Endodermal cell (in vitro differentiated cells): ENCODE measurements at regions not wholly inside any gene's neighbourhood (a gene's known extent, or its start where the extent isn't known, plus 50 kb on each side); places are given as distances from the start of the nearest gene placed in this dataset.

ENCODE experiments used
- DNase-seq: peaks from one replicate; pipeline ENCODE4 v3.0.0-alpha.2; 2017
- H3K27ac ChIP-seq: 2 replicates; pipeline ENCODE4 v1.5.1; 2013; ENCODE audit warnings: mild to moderate bottlenecking, low read depth, low read length, moderate library complexity
- H3K27me3 ChIP-seq: 2 replicates; pipeline ENCODE4 v1.6.1; 2013; ENCODE audit warnings: mild to moderate bottlenecking, low read length, moderate library complexity; ENCODE audit not compliant: insufficient read depth, control insufficient read depth, poor library complexity, severe bottlenecking
- H3K36me3 ChIP-seq: 2 replicates; pipeline ENCODE4 v1.7.0; 2013; ENCODE audit warnings: mild to moderate bottlenecking, low read length, moderate library complexity; ENCODE audit not compliant: control insufficient read depth, insufficient read depth
- H3K4me1 ChIP-seq: one replicate; pipeline ENCODE4 v1.7.0; 2013; ENCODE audit warnings: low read length; ENCODE audit not compliant: control insufficient read depth, insufficient read depth
- H3K4me3 ChIP-seq: 2 replicates; pipeline ENCODE4 v1.5.1; 2013; ENCODE audit warnings: mild to moderate bottlenecking, low read length, moderate library complexity
- H3K9ac ChIP-seq: 2 replicates; pipeline ENCODE4 v1.6.1; 2013; ENCODE audit warnings: mild to moderate bottlenecking, low read length, moderate library complexity; ENCODE audit not compliant: poor library complexity, severe bottlenecking; ENCODE audit errors: extremely low read depth
- H3K9me3 ChIP-seq: 2 replicates; pipeline ENCODE4 v1.6.1; 2013; ENCODE audit warnings: mild to moderate bottlenecking, low read length, moderate library complexity; ENCODE audit not compliant: control insufficient read depth
- H3K27ac Mint-ChIP-seq: 2 replicates; pipeline ENCODE4 v1.8.0; 2020; ENCODE audit warnings: mixed read lengths
- H3K27me3 Mint-ChIP-seq: 2 replicates; pipeline ENCODE4 v1.8.0; 2021; ENCODE audit warnings: mild to moderate bottlenecking, mixed read lengths; ENCODE audit not compliant: insufficient read depth
- H3K36me3 Mint-ChIP-seq: 2 replicates; pipeline ENCODE4 v1.8.0; 2020; ENCODE audit warnings: low read depth, mixed read lengths
- H3K4me1 Mint-ChIP-seq: 2 replicates; pipeline ENCODE4 v1.8.0; 2020; ENCODE audit warnings: mixed read lengths
- H3K4me3 Mint-ChIP-seq: 2 replicates; pipeline ENCODE4 v1.8.0; 2020; ENCODE audit warnings: mild to moderate bottlenecking, moderate library complexity, mixed read lengths
- H3K9me3 Mint-ChIP-seq: 2 replicates; pipeline ENCODE4 v1.8.0; 2020; ENCODE audit warnings: mild to moderate bottlenecking, mixed read lengths
- WGBS, 2 experiments: methylation state at CpG; one replicate each; pipeline versions ENCODE4 v1.1.5 to v1.1.7; 2013; ENCODE audit warnings: missing lambda C conversion rate in 2 of 2, mixed read lengths in 1 of 2; ENCODE audit not compliant: insufficient coverage in 1 of 2, insufficient read length in 1 of 2; 5-methylcytosine and 5-hydroxymethylcytosine counted together
- TF ChIP-seq, protein P1 (sequence below): fragments of 200-600 bp; sonication (generic); conservative IDR thresholded peaks from 2 replicates; pipeline ENCODE4 v1.5.0; 2021; ENCODE audit warnings: antibody characterized with exemption, mild to moderate bottlenecking

DNA sequence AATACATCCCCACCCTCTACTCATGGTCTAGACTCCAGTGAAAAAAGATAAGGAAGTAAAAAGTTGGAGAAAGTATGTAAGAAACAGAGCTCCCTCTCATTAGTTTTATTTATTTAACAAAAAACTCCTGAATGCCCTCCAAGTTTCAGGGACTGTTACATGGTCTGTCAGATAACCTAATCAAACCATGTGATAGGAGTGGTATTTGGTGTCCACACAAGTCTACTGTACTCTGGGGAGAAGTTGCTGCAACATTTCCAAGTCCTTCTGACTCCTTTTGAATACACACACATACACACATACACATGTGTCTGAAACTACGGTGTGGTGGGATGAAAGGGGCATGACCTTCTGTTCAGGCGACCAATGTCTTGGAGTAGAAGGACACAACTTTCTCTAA, 320.0 kb downstream of the ADGRG6 start:
- Histone ChIP-seq H3K9ac (no peak overlapping the region), H3K27ac (no peak overlapping the region), H3K4me3 (no peak overlapping the region), H3K9me3 (no peaks in the 10 kb centered on the region), H3K27me3 (no peaks in the 10 kb centered on the region), H3K36me3 (no peaks in the 10 kb centered on the region), H3K4me1 (no peaks in the 10 kb centered on the region)
- 98 to 100% methylated on average over 2 of the region's 2 CpGs for WGBS, 2 experiments
- no peaks in the 10 kb centered on the region for H3K9me3 Mint-ChIP-seq
- peaks cover 5% of the 10 kb centered on the region for H3K4me1 Mint-ChIP-seq
- no peaks in the 10 kb centered on the region for H3K27me3 Mint-ChIP-seq
- H3K36me3 Mint-ChIP-seq, result no peaks in the 10 kb centered on the region
- H3K27ac Mint-ChIP-seq, result no peak overlapping the region
- H3K4me3 Mint-ChIP-seq, result no peak overlapping the region
- TF ChIP-seq, protein P1, sequence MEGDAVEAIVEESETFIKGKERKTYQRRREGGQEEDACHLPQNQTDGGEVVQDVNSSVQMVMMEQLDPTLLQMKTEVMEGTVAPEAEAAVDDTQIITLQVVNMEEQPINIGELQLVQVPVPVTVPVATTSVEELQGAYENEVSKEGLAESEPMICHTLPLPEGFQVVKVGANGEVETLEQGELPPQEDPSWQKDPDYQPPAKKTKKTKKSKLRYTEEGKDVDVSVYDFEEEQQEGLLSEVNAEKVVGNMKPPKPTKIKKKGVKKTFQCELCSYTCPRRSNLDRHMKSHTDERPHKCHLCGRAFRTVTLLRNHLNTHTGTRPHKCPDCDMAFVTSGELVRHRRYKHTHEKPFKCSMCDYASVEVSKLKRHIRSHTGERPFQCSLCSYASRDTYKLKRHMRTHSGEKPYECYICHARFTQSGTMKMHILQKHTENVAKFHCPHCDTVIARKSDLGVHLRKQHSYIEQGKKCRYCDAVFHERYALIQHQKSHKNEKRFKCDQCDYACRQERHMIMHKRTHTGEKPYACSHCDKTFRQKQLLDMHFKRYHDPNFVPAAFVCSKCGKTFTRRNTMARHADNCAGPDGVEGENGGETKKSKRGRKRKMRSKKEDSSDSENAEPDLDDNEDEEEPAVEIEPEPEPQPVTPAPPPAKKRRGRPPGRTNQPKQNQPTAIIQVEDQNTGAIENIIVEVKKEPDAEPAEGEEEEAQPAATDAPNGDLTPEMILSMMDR, result no peak
- no peak for DNase-seq

DNA sequence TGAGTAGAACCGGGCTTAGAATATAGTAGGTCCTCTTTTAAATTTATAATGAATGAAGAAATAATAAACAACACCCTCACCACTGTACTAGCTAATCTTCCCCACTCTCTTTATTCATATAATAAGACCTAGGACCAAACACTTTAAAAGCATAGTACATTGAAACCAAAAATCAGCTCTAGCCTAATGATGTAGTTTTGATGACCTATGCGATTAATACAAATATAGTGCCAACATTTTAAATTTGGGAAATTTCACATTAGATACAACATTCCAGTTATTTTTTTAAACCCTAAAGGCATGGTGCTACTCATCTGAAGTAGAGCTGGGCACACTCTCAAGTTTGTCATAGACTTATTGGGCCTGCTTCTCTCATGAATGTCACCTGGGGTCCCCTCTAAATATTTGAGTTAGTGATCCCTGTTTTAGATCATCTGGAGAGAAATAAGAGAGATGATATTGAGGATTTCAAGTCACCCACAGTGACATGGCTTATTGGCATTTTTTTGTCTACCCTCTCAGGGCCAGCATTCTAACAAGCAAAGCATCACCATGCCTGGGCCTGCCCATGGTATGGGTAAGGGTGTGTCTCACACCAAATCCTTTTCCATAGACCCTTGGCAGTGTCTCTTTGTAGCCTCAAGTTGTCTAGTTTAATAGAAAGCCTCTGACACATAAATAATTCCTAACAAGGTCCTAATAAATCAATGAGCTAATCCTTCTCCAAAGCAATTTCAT, 319.8 kb downstream of the HIVEP2 start:
- no peak overlapping the region for H3K27ac Mint-ChIP-seq
- H3K9ac ChIP-seq, result no peak overlapping the region
- H3K4me1 ChIP-seq, result no peaks in the 10 kb centered on the region
- no peaks in the 10 kb centered on the region for H3K36me3 ChIP-seq
- TF ChIP-seq, protein P1, result no peak
- no peaks in the 10 kb centered on the region for H3K9me3 ChIP-seq
- H3K27ac ChIP-seq, result no peak overlapping the region
- H3K4me3 Mint-ChIP-seq, result no peak overlapping the region
- no peaks in the 10 kb centered on the region for H3K27me3 ChIP-seq
- H3K4me1 Mint-ChIP-seq, result peaks cover 5% of the 10 kb centered on the region
- no peaks in the 10 kb centered on the region for H3K9me3 Mint-ChIP-seq
- WGBS, 2 experiments, result 89% methylated on average over 1 of the region's 2 CpGs; no CpG with 5 or more reads in 1 of the 2 experiments
- no peaks in the 10 kb centered on the region for H3K36me3 Mint-ChIP-seq
- no peaks in the 10 kb centered on the region for H3K27me3 Mint-ChIP-seq
- no peak for DNase-seq
- H3K4me3 ChIP-seq, result no peak overlapping the region

DNA sequence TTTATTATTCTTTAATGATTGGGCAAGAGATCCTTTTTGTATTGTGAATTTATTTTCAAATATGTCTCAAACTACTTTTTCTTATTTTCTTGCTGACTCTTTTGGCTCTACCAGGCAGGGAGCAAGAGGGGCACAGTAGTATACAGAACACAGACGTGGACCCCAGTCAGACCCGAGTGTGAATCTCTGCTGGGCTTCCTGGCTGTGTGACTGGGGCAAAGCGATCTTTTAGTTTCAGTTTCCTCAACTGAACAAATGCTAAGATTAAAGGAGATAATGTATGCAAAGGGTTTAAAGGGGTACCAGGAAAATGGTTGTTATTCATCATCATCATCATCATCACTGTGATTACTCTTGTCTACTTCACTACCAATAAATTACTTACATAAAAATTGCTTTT, 317.5 kb downstream of the HIVEP2 start:
- DNase-seq, result no peak
- WGBS, 2 experiments, result 90 to 100% methylated on average over 2 of the region's 3 CpGs
- H3K4me3 Mint-ChIP-seq, result no peak overlapping the region
- no peaks in the 10 kb centered on the region for H3K9me3 Mint-ChIP-seq
- Histone ChIP-seq H3K9me3 (no peaks in the 10 kb centered on the region), H3K9ac (no peak overlapping the region), H3K27ac (no peak overlapping the region), H3K4me3 (no peak overlapping the region), H3K4me1 (no peaks in the 10 kb centered on the region), H3K36me3 (no peaks in the 10 kb centered on the region), H3K27me3 (no peaks in the 10 kb centered on the region)
- TF ChIP-seq, protein P1, result no peak
- no peaks in the 10 kb centered on the region for H3K27me3 Mint-ChIP-seq
- H3K4me1 Mint-ChIP-seq, result peaks cover 5% of the 10 kb centered on the region
- no peaks in the 10 kb centered on the region for H3K36me3 Mint-ChIP-seq
- no peak overlapping the region for H3K27ac Mint-ChIP-seq
